ENCODE measurements at regions not wholly inside any gene's neighbourhood (a gene's known extent, or its start where the extent isn't known, plus 50 kb on each side); places are given as distances from the start of the nearest gene placed in this dataset.

DNA sequence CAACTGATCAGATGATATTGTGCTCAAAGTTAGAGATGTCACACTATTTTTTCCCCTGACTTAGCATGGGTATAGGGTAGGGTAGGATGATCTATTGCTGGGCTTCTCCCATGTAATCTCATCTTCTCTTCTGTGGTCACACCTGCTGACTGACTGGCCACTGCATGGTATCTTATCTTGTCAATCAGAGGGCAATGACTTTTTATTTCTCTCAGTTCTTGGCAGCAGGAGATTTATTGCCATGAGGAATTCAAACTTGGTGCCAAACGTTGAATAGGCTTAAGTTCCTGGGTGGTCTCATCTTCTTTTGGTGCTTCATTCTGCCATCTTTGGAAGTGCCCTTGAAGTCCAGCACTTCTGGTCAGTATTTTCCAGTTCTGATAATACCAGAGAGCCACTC, 226.4 kb upstream of the POGK start:
- H3K4ac ChIP-seq (ENCODE audit: low read depth, low read length): no peak overlapping the region
- H3K4me2 ChIP-seq (ENCODE audit: insufficient read depth, insufficient read length, low read length): no peak overlapping the region
- H4K8ac ChIP-seq (replicated peaks; ENCODE audit: insufficient read length, low read depth, low read length): no peak overlapping the region
- H3K36me3 Mint-ChIP-seq (ENCODE audit: insufficient read depth in 1 of 3, low read depth in 3 of 3): no peaks in the 10 kb centered on the region
- no peak for DNase-seq
- no peak overlapping the region for H4K5ac ChIP-seq (ENCODE audit: insufficient read length, low read depth, low read length)
- TF ChIP-seq CTCF (conservative IDR thresholded peaks at IDR 0.05): no peak
- H4K91ac ChIP-seq (ENCODE audit: insufficient read length, low read depth, low read length): no peak overlapping the region
- H2BK5ac ChIP-seq (ENCODE audit: insufficient read length, low read length): no peak overlapping the region
- H2BK12ac ChIP-seq (ENCODE audit: insufficient read length, low read depth, low read length): no peak overlapping the region
- H3K9ac ChIP-seq (ENCODE audit: extremely low read depth, insufficient read length, low read length): no peak overlapping the region
- no CpG with 5 or more reads among the region's 1 CpG for WGBS (ENCODE audit: extremely low coverage, insufficient read length, low lambda C conversion rate)
- no peak overlapping the region for H3T11ph ChIP-seq (ENCODE audit: low read length)
- H3K14ac ChIP-seq (ENCODE audit: insufficient read depth, low read length): no peak overlapping the region
- no peak overlapping the region for H2AFZ ChIP-seq (ENCODE audit: low read length)
- no peaks in the 10 kb centered on the region for H3K23me2 ChIP-seq (ENCODE audit: insufficient read length, low read depth, low read length, poor library complexity, severe bottlenecking)
- H2BK15ac ChIP-seq (ENCODE audit: low read depth, low read length): no peak overlapping the region
- H3K79me1 ChIP-seq (ENCODE audit: insufficient read depth, low read depth, low read length, poor library complexity, severe bottlenecking): no peaks in the 10 kb centered on the region
- H3K27ac Mint-ChIP-seq: no peak overlapping the region
- no peaks in the 10 kb centered on the region for H3K27me3 ChIP-seq (ENCODE audit: insufficient read depth, low read length)
- H2BK120ac ChIP-seq (ENCODE audit: low read depth, low read length, poor library complexity, severe bottlenecking): no peak overlapping the region
- H3K4me3 Mint-ChIP-seq: no peak overlapping the region
- H3K79me2 ChIP-seq (ENCODE audit: insufficient read depth, low read length): no peaks in the 10 kb centered on the region
- no peaks in the 10 kb centered on the region for H3K9me3 Mint-ChIP-seq
- H3K18ac ChIP-seq (ENCODE audit: insufficient read length, low read depth, low read length): no peak overlapping the region
- H3K4me1 Mint-ChIP-seq: no peaks in the 10 kb centered on the region
- no peaks in the 10 kb centered on the region for H4K20me1 ChIP-seq (ENCODE audit: control insufficient read depth, insufficient read depth, insufficient read length)
- no peaks in the 10 kb centered on the region for H3K9me3 ChIP-seq (ENCODE audit: control insufficient read depth, low read depth, low read length)
- H3K27ac ChIP-seq (ENCODE audit: insufficient read length, low read depth, low read length): no peak overlapping the region
- H3K27me3 Mint-ChIP-seq (ENCODE audit: low read depth): no peaks in the 10 kb centered on the region
- H3K56ac ChIP-seq (ENCODE audit: insufficient read length, low read depth, low read length): no peak overlapping the region
- no peaks in the 10 kb centered on the region for H3K4me1 ChIP-seq (ENCODE audit: insufficient read depth, low read length)
- H2BK20ac ChIP-seq (ENCODE audit: low read depth, low read length, poor library complexity, severe bottlenecking): no peak overlapping the region
- no peak overlapping the region for H2AK5ac ChIP-seq (ENCODE audit: insufficient read length, low read length)
- H3K23ac ChIP-seq (ENCODE audit: insufficient read length, low read depth, low read length): no peak overlapping the region

Measured in H9 (cell line).